ENCODE measurements at regions not wholly inside any gene's neighbourhood (a gene's known extent, or its start where the extent isn't known, plus 50 kb on each side); places are given as distances from the start of the nearest gene placed in this dataset.
A peak's percentile ranks its signal among the peaks of the same experiment; 100 is the strongest.

DNA sequence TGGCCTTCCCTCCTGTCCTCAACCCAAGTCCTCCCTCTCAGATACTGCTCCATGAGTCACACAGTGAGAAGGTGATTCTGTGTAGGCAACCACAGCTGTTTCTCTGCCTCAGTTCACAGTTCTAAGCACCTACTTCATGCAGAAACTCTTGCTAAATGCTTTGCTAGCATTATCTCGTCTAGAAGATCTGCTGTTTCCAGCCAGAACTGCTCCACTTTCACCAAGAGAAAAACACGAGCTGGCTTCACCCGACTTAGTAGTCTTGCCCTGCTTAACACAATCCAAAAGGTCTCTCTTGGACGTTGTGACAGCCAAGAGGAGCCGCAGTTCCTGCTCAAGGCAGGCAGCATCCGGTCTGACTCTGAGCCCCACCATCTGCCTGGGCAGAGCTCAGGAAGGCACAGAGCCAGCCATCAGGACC lies 272.1 kb downstream of the UACA start:
- no TSS peak for BruUV-seq (replicated peaks)
- Histone ChIP-seq H3K27ac (ENCODE audit: low read depth, low read length, poor library complexity, severe bottlenecking) (peak overlapping the region; percentile 80), H4K20me1 (ENCODE audit: insufficient read depth, low read length) (no peaks in the 10 kb centered on the region), H3K79me2 (ENCODE audit: insufficient read depth, low read depth, low read length) (no peaks in the 10 kb centered on the region), H3K9me3 (ENCODE audit: low read length) (no peaks in the 10 kb centered on the region), H3K4me2 (ENCODE audit: low read length) (peak overlapping the region; percentile 81), H3K36me3 (ENCODE audit: insufficient read depth, low read length) (no peaks in the 10 kb centered on the region), H3K4me1 (ENCODE audit: insufficient read depth, low read length, poor library complexity, severe bottlenecking) (peaks cover 63% of the 10 kb centered on the region), H2AFZ (ENCODE audit: low read length) (peak overlapping the region; percentile 48; the same call in 1 of the 2 replicates), H3K9me2 (ENCODE audit: insufficient read depth, low read length) (no peaks in the 10 kb centered on the region), H3K4me3 (ENCODE audit: low read depth, low read length, poor library complexity, severe bottlenecking) (peak overlapping the region; percentile 56)
- ChIA-PET POLR2A (interaction anchor here (1.0 to 3.8 kb wide), 2 partner anchors 13 to 14 kb away, joined by 3 to 36 read pairs; no protein-coding TSS in a partner anchor), CTCF (ENCODE audit: unreplicated experiment) (interaction anchor here (0.9 to 1.4 kb wide), 2 partner anchors 13 to 25 kb away, joined by 3 to 7 read pairs; no protein-coding TSS in a partner anchor)
- TF ChIP-seq CTCF (conservative IDR thresholded peaks at IDR 0.05; ENCODE audit: low read length): no peak
- TF ChIP-seq EZH2phosphoT487 (IDR thresholded peaks at IDR 0.05; ENCODE audit: borderline replicate concordance, low read depth, low read length): no peak
- intact Hi-C loops (cut with micrococcal nuclease; ENCODE audit: unreplicated experiment): no loop called here
- DNase-seq (ENCODE audit: low spot score): peak; percentile 53

DNA sequence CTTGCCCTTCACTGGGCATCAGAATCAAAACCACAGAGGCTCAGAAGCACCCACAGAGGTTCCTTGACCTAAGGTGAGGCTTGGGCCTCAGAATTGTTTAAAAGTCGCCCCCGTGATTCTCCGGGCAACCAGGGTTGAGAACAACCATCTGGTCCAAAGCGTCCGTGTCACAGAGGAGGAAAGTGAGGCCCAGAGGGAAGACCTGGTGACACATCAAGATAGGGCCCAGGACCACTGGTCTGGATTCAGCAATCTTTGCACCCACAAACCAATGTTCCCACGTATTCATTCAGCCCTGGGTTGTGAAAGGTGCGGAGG lies 272.6 kb downstream of the UACA start:
- no peaks in the 10 kb centered on the region for H3K79me2 ChIP-seq (ENCODE audit: insufficient read depth, low read depth, low read length)
- intact Hi-C loops (cut with micrococcal nuclease; ENCODE audit: unreplicated experiment): no loop called here
- H3K4me2 ChIP-seq (ENCODE audit: low read length): peak overlapping the region; percentile 81; the same call in 1 of the 2 replicates
- no peaks in the 10 kb centered on the region for H3K9me2 ChIP-seq (ENCODE audit: insufficient read depth, low read length)
- no peaks in the 10 kb centered on the region for H3K9me3 ChIP-seq (ENCODE audit: low read length)
- CTCF ChIA-PET (ENCODE audit: unreplicated experiment): interaction anchor here (0.9 kb wide), 1 partner anchor 25 kb away, joined by 3 read pairs; no protein-coding TSS in a partner anchor
- peak overlapping the region; percentile 48; the same call in 1 of the 2 replicates for H2AFZ ChIP-seq (ENCODE audit: low read length)
- H3K4me1 ChIP-seq (ENCODE audit: insufficient read depth, low read length, poor library complexity, severe bottlenecking): peaks cover 59% of the 10 kb centered on the region
- no TSS peak for BruUV-seq (replicated peaks)
- POLR2A ChIA-PET: interaction anchor here (1.0 to 3.8 kb wide), 2 partner anchors 13 to 14 kb away, joined by 3 to 36 read pairs; no protein-coding TSS in a partner anchor
- TF ChIP-seq CTCF (conservative IDR thresholded peaks at IDR 0.05; ENCODE audit: low read length): no peak
- TF ChIP-seq EZH2phosphoT487 (IDR thresholded peaks at IDR 0.05; ENCODE audit: borderline replicate concordance, low read depth, low read length): no peak
- H3K36me3 ChIP-seq (ENCODE audit: insufficient read depth, low read length): no peaks in the 10 kb centered on the region
- peak overlapping the region; percentile 80 for H3K27ac ChIP-seq (ENCODE audit: low read depth, low read length, poor library complexity, severe bottlenecking)
- no peaks in the 10 kb centered on the region for H4K20me1 ChIP-seq (ENCODE audit: insufficient read depth, low read length)
- no peak for DNase-seq (ENCODE audit: low spot score)
- no peak overlapping the region for H3K4me3 ChIP-seq (ENCODE audit: low read depth, low read length, poor library complexity, severe bottlenecking)

DNA sequence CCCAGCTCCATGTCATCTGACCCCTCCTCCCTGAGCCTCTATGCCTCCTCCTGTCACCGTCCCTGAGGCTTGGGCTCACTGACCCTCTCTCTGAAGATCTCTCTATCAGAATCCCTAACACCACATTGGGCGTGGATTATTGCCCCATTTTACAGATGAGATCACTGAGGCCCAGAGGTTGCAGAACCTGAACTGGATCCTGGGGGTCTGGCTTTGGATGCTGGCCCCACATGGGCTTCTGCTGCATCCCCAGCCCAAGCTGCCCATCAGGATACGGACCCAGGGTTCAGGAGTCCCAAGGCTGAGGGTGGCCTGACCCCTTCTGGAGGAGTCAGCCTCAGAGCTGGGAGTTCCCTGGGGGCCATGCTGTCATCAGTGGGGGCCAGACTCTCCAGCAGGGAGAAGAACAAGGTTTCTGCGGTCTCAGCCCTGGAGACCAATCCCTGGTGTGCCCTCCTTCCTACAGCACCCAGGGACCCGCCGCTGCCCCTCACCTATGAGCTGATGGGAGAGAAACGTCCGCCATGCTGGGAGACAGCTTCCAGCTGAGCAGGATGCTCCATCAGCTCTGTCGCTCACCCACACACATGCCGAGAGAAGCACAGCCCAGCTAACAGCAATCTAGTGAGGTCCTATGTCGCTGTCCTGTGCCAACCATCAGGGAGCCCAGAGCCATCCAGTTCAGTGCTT lies 273.1 kb downstream of the UACA start:
- intact Hi-C loops (cut with micrococcal nuclease; ENCODE audit: unreplicated experiment): no loop called here
- ChIA-PET CTCF (ENCODE audit: unreplicated experiment) (interaction anchor here (0.5 to 0.9 kb wide), 3 partner anchors 13 to 48 kb away, joined by 3 to 15 read pairs (median 3); no protein-coding TSS in a partner anchor), POLR2A (interaction anchor here (1.0 to 3.8 kb wide), 2 partner anchors 12 to 15 kb away, joined by 3 to 36 read pairs; no protein-coding TSS in a partner anchor)
- TF ChIP-seq CTCF (conservative IDR thresholded peaks at IDR 0.05; ENCODE audit: low read length) (no peak), EZH2phosphoT487 (IDR thresholded peaks at IDR 0.05; ENCODE audit: borderline replicate concordance, low read depth, low read length) (no peak)
- Histone ChIP-seq H3K4me3 (ENCODE audit: low read depth, low read length, poor library complexity, severe bottlenecking) (no peak overlapping the region), H3K4me1 (ENCODE audit: insufficient read depth, low read length, poor library complexity, severe bottlenecking) (peaks cover 55% of the 10 kb centered on the region), H3K36me3 (ENCODE audit: insufficient read depth, low read length) (no peaks in the 10 kb centered on the region), H3K4me2 (ENCODE audit: low read length) (no peak overlapping the region), H4K20me1 (ENCODE audit: insufficient read depth, low read length) (no peaks in the 10 kb centered on the region), H3K27ac (ENCODE audit: low read depth, low read length, poor library complexity, severe bottlenecking) (no peak overlapping the region), H3K9me3 (ENCODE audit: low read length) (no peaks in the 10 kb centered on the region), H3K79me2 (ENCODE audit: insufficient read depth, low read depth, low read length) (no peaks in the 10 kb centered on the region), H3K9me2 (ENCODE audit: insufficient read depth, low read length) (no peaks in the 10 kb centered on the region), H2AFZ (ENCODE audit: low read length) (no peak overlapping the region)
- DNase-seq (ENCODE audit: low spot score): no peak
- no TSS peak for BruUV-seq (replicated peaks)

All from OCI-LY7 (cell line).